GM19328 (cell line): ENCODE measurements at regions not wholly inside any gene's neighbourhood (a gene's known extent, or its start where the extent isn't known, plus 50 kb on each side); places are given as distances from the start of the nearest gene placed in this dataset.
"Not testable (repeated sequence)": the region's sequence is repeated elsewhere in the genome, so short reads cannot be mapped to it uniquely, and the experiment has no call there.

Source experiments
- ATAC-seq: cut with Tn5 transposase; IDR thresholded peaks from one replicate; pipeline ENCODE4 v1.9.1; 2021; ENCODE audit warnings: mild to moderate bottlenecking, moderate library complexity; ENCODE audit not compliant: unreplicated experiment

- no peak for ATAC-seq
Measured at GRCh38 chr12:126953365-126953889, 1313.5 kb upstream of the TMEM132C start.

- no peak for ATAC-seq
Measured at GRCh38 chr12:126960221-126960620, 1306.7 kb upstream of the TMEM132C start.

GRCh38 chr12:126960709-126961108, 1306.3 kb upstream of the TMEM132C start:
- ATAC-seq, result no peak

GRCh38 chr12:126963825-126964224, 1303.1 kb upstream of the TMEM132C start:
- no peak for ATAC-seq

- no peak for ATAC-seq
Measured at GRCh38 chr12:126966498-126966897, 1300.5 kb upstream of the TMEM132C start.

GRCh38 chr12:126967152-126967551, 1299.8 kb upstream of the TMEM132C start:
- no peak for ATAC-seq

- ATAC-seq, result no peak
Measured at GRCh38 chr12:126974779-126975178, 1292.2 kb upstream of the TMEM132C start.

- ATAC-seq, result no peak
Measured at GRCh38 chr12:126976579-126976978, 1290.4 kb upstream of the TMEM132C start.

- not testable (repeated sequence) for ATAC-seq
Measured at GRCh38 chr12:126979564-126979963, 1287.4 kb upstream of the TMEM132C start.

- ATAC-seq, result no peak
Measured at GRCh38 chr12:126982707-126983106, 1284.3 kb upstream of the TMEM132C start.

GRCh38 chr12:126983735-126984134, 1283.2 kb upstream of the TMEM132C start:
- ATAC-seq, result not testable (repeated sequence)

GRCh38 chr12:126985663-126986062, 1281.3 kb upstream of the TMEM132C start:
- ATAC-seq, result not testable (repeated sequence)

- no peak for ATAC-seq
Measured at GRCh38 chr12:126989532-126989931, 1277.4 kb upstream of the TMEM132C start.

- ATAC-seq, result no peak
Measured at GRCh38 chr12:126993898-126994297, 1273.1 kb upstream of the TMEM132C start.

GRCh38 chr12:126994599-126994998, 1272.4 kb upstream of the TMEM132C start:
- no peak for ATAC-seq

GRCh38 chr12:126998031-126998430, 1268.9 kb upstream of the TMEM132C start:
- no peak for ATAC-seq

GRCh38 chr12:126998747-126999285, 1268.2 kb upstream of the TMEM132C start:
- ATAC-seq, result no peak

- no peak for ATAC-seq
Measured at GRCh38 chr12:126999352-126999751, 1267.6 kb upstream of the TMEM132C start.

GRCh38 chr12:127005406-127005805, 1261.6 kb upstream of the TMEM132C start:
- ATAC-seq, result no peak

- ATAC-seq, result no peak
Measured at GRCh38 chr12:127006972-127007371, 1260.0 kb upstream of the TMEM132C start.

GRCh38 chr12:127008755-127009403, 1258.1 kb upstream of the TMEM132C start:
- ATAC-seq, result no peak

- ATAC-seq, result no peak
Measured at GRCh38 chr12:127012109-127012508, 1254.9 kb upstream of the TMEM132C start.

GRCh38 chr12:127013197-127013596, 1253.8 kb upstream of the TMEM132C start:
- ATAC-seq, result no peak
